GOT3 (cell line): ENCODE measurements at regions not wholly inside any gene's neighbourhood (a gene's known extent, or its start where the extent isn't known, plus 50 kb on each side); places are given as distances from the start of the nearest gene placed in this dataset.
"Not testable (repeated sequence)": the region's sequence is repeated elsewhere in the genome, so short reads cannot be mapped to it uniquely, and the experiment has no call there.

Experiments
- DNase-seq: peaks from one replicate; lab custom pipeline; 2025; ENCODE audit warnings: mixed read lengths; lab: John Stamatoyannopoulos, UW

- no peak for DNase-seq
Measured at GRCh38 chr6:106800379-106800778, 171.0 kb downstream of the QRSL1 start.

- no peak for DNase-seq
Measured at GRCh38 chr6:106799031-106799894, 169.9 kb downstream of the QRSL1 start.

GRCh38 chr6:106797186-106797585, 167.8 kb downstream of the QRSL1 start:
- no peak for DNase-seq

GRCh38 chr6:106796781-106797180, 167.4 kb downstream of the QRSL1 start:
- no peak for DNase-seq

- no peak for DNase-seq
Measured at GRCh38 chr6:106794129-106794528, 164.8 kb downstream of the QRSL1 start.

- no peak for DNase-seq
Measured at GRCh38 chr6:106792536-106793236, 163.3 kb downstream of the QRSL1 start.

- no peak for DNase-seq
Measured at GRCh38 chr6:106790935-106791334, 161.6 kb downstream of the QRSL1 start.

GRCh38 chr6:106790149-106790770, 160.9 kb downstream of the QRSL1 start:
- no peak for DNase-seq

- DNase-seq = no peak
Measured at GRCh38 chr6:106789428-106790148, 160.2 kb downstream of the QRSL1 start.

- DNase-seq = no peak
Measured at GRCh38 chr6:106788761-106789160, 159.4 kb downstream of the QRSL1 start.

GRCh38 chr6:106787327-106788196, 158.2 kb downstream of the QRSL1 start:
- no peak for DNase-seq

- DNase-seq = no peak
Measured at GRCh38 chr6:106785298-106785697, 155.9 kb downstream of the QRSL1 start.

GRCh38 chr6:106783640-106784566, 154.5 kb downstream of the QRSL1 start:
- no peak for DNase-seq

- DNase-seq = no peak
Measured at GRCh38 chr6:106782536-106783285, 153.3 kb downstream of the QRSL1 start.

GRCh38 chr6:106779552-106779951, 150.2 kb downstream of the QRSL1 start:
- not testable (repeated sequence) for DNase-seq

- no peak for DNase-seq
Measured at GRCh38 chr6:106778943-106779342, 149.6 kb downstream of the QRSL1 start.

- DNase-seq = no peak
Measured at GRCh38 chr6:106773996-106774629, 144.7 kb downstream of the QRSL1 start.

GRCh38 chr6:106773522-106773921, 144.1 kb downstream of the QRSL1 start:
- DNase-seq = no peak
